GM12892 (cell line): ENCODE measurements at regions not wholly inside any gene's neighbourhood (a gene's known extent, or its start where the extent isn't known, plus 50 kb on each side); places are given as distances from the start of the nearest gene placed in this dataset.
"Not testable (repeated sequence)": the region's sequence is repeated elsewhere in the genome, so short reads cannot be mapped to it uniquely, and the experiment has no call there.

ENCODE experiments used
- DNase-seq: peaks from one replicate; pipeline ENCODE4 v3.0.0; 2011; ENCODE audit not compliant: insufficient read length
- FAIRE-seq: peaks from 2 replicates; lab custom pipeline; 2011; peaks lifted over from hg19 to GRCh38; lab: Jason Lieb, UNC
- POLR2A ChIP-seq: IDR thresholded peaks from 2 replicates; pipeline ENCODE4 v1.6.1; 2011; ENCODE audit warnings: low read depth, low read length, control low read depth
- POLR2AphosphoS5 ChIP-seq: IDR thresholded peaks from 2 replicates; pipeline ENCODE4 v1.6.1; 2011; ENCODE audit warnings: low read depth, low read length, control low read depth
- TAF1 ChIP-seq: IDR thresholded peaks from 2 replicates; pipeline ENCODE4 v1.6.1; 2011; ENCODE audit warnings: low read depth, mild to moderate bottlenecking, control low read depth, low read length, borderline replicate concordance

GRCh38 chr4:169909897-169910296 is 116.3 kb downstream of the MFAP3L start:
- no peak for DNase-seq
- TF ChIP-seq POLR2AphosphoS5 (no peak), TAF1 (no peak), POLR2A (no peak)
- no peak for FAIRE-seq

DNA sequence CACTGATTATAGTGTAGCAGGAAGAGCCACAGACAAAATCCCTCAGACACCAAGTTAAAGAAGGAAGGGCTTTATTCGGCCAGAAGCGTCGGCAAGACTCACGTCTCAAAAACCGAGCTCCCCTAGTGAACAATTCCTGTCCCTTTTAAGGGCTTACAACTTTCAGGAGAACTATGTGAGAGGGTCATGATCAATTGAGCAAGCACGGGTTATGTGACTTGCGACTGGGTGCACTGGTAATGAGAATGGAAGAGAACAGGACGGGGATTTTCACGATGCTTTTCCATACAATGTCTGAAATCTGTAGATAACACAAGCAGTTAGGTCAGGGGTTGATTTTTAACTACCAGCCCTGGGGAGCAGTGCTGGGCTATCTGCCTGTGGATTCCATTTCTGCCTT is 116.7 kb downstream of the MFAP3L start:
- DNase-seq = no peak
- no peak for FAIRE-seq
- no peak for TF ChIP-seq TAF1
- TF ChIP-seq POLR2A = no peak
- TF ChIP-seq POLR2AphosphoS5 = no peak

DNA sequence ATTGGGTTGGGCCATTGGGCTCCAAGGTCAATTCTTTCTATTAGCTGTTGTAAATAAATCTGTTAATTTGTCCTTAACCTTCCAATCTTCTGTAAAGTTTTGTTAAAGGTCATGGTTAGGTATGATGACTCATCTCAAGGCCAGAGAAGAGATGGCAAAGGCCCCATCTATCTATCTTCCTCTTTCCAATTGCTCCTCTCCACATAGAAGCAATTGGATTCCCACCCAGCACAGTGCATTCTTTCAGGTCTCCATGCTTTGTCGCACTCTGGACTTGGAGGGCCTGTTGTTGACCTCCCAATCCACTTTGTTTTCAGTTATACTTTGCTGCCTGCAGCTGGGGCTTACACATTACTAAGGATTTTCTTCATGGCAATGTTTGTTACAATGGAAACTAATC is 118.5 kb downstream of the MFAP3L start:
- no peak for TF ChIP-seq TAF1
- no peak for TF ChIP-seq POLR2A
- TF ChIP-seq POLR2AphosphoS5 = no peak
- DNase-seq (no peak), FAIRE-seq (no peak)

DNA sequence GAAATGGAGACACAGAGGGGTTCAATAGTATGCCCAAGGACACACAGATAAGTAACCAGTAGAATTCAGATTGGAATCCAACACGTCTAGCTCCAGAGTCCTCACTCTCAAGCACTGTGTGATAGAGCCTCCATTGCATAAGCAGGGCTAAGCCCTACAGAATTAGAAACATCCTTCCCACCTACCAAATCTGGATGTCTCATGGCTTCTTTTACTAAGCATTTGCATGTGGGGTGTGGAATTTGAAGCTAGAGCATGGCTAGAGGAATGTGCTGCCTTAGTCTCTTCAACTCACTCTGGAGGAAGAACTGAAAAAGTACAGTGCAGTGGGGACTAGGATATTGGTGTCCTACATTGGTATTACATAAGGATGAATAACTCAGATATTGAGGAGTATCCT is 119.4 kb downstream of the MFAP3L start:
- DNase-seq (no peak), FAIRE-seq (no peak)
- no peak for TF ChIP-seq POLR2A
- TF ChIP-seq POLR2AphosphoS5 = no peak
- no peak for TF ChIP-seq TAF1

DNA sequence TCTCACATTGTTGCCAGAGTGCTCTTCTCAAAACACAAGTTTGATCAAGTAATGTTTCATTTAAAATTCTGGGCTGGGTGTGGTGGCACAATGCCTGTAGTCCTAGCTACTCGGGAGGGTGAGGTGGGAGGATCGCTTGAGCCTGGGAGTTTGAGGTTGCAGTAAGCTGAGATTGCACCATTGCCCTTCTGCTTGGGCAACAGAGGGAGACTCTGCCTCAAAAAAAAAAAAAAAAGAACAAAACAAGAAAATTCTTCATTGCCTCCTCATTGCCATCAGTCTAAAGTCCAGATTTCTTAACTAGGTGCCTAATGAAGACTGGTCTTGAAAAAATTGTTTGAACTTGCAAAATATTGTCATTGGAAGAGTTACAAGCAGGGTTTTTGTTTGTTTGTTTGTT is 120.1 kb downstream of the MFAP3L start:
- DNase-seq = no peak
- TF ChIP-seq POLR2AphosphoS5 (no peak), TAF1 (no peak), POLR2A (no peak)
- FAIRE-seq = no peak

DNA sequence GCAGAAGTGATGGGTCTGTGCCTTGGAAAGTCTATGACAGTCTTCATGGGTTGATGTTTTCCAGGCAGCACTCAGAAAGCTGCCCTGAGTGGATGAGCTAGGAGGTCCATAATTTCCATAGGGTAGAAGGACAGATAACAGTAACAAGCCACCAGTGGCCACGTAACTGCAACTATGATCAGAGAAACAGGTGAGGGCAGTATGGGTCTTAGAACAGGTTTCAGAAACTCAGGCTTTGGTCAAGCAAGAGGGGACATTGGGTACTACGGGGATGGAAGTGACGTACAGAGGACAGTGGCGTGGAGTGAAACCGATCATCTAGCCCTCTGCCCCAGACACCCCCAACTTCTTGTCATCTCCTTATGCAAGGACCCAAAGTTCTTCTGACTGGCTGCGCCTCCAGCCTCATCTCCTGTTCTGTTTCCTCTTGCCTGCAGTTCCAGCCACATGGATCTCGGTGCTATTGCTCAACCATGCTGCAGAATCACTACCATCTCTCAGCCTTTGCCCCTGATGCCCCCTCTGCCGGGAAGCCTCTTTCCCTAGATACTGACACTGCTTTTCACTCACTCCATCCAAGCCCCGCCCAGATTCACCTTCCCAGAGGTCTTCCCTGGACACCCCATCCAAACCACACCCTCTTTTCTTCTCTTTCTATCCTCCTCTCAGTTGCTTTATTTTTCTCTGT is 123.4 kb downstream of the MFAP3L start:
- FAIRE-seq (no peak), DNase-seq (no peak)
- TF ChIP-seq POLR2AphosphoS5 = no peak
- TF ChIP-seq TAF1 = no peak
- TF ChIP-seq POLR2A = no peak

DNA sequence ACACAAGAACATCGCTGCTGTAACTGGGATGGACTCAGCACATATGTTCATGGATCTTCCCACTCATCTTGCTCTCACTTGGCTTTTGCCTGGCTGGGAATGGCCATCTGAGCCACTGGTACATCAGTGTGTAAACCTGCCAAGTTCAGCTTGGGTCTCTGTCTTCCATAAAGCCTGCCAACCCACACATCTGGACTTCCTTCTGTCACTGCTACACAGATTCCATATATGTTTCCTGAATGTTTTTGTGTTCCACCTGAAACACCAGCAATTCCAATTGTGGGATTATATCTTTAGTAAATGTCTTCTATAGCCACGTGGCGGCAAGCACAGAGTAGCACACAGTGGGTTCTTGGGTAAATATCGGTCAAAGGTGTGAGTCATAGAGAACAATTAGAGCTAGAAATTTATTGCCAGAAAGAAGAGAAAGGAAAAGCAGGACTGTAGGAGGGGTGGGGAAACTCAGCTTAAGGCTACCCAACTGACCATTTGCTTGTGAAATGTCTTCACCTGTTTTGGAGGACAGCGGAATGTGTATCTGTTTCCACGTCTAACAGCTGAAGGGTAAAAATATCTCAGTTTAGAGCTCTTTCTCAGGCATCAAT is 125.9 kb downstream of the MFAP3L start:
- no peak for TF ChIP-seq TAF1
- no peak for TF ChIP-seq POLR2A
- no peak for TF ChIP-seq POLR2AphosphoS5
- FAIRE-seq = no peak
- DNase-seq = no peak

GRCh38 chr4:169899295-169899694 is 126.9 kb downstream of the MFAP3L start:
- TF ChIP-seq POLR2A (no peak), TAF1 (no peak), POLR2AphosphoS5 (no peak)
- no peak for FAIRE-seq

GRCh38 chr4:169898095-169898494 is 128.1 kb downstream of the MFAP3L start:
- FAIRE-seq (no peak), DNase-seq (no peak)
- TF ChIP-seq POLR2AphosphoS5 (no peak), POLR2A (no peak), TAF1 (no peak)

More at GRCh38 chr4:169899295-169899694, 126.9 kb downstream of the MFAP3L start:
- no peak for DNase-seq

DNA sequence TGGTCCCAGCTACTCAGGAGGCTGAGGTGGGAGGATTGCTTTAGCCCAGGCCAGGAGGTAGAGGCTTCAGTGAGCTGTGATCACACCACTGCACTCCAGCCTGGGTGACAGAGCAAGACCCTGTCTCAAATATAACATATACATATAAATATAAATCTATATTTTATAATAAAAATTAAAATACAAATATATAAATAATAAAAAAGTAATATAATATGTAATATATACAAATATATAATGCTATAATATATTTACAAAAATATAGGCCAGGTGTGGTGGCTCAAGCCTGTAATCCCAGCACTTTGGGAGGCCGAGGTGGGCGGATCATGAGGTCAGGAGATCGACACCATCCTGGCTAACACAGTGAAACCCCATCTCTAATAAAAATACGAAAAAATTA is 131.4 kb downstream of the MFAP3L start:
- not testable (repeated sequence) for DNase-seq, FAIRE-seq

DNA sequence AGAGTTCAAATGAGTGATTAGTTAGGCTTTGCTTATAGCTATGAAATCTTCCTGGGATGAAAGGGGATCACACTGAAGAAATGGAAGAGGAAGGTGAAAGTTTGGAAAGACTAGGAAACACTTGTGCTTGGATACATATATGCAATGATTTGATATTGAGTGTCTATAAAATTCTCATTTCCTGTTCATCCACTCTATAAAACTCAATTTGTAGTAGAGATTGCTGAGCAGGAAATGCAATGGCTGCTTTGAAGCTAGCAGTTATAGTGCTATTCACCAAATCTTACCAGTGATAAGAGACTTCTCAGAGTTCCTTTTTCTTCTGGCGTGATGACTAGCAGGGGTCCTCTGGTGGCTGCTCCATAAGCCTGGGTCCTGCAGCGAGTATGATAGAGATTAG is 128.1 kb upstream of the HPF1 start:
- FAIRE-seq (no peak), DNase-seq (no peak)
- TF ChIP-seq POLR2A (no peak), POLR2AphosphoS5 (no peak), TAF1 (no peak)

DNA sequence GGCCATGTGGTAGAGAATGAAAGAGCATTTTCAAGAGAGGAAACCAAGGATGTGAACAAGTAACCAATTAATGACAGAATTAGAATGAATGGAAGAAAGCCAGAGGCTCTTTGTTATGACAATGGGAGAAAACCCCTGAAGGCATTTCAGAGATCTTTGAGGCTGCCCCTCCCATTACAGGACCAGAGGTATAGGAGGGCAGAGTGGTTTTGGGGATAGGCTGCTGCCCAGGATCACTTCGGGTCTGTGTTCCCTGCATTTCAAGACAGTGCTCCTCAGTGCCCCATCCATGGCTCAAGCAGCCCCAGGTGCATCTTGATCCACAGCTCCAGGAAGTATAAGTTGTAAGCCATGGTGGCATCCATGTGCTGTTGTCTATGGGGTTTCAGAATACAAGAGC is 124.0 kb upstream of the HPF1 start:
- FAIRE-seq (no peak), DNase-seq (no peak)
- TF ChIP-seq POLR2AphosphoS5 (no peak), TAF1 (no peak), POLR2A (no peak)
